ENCODE measurements at regions not wholly inside any gene's neighbourhood (a gene's known extent, or its start where the extent isn't known, plus 50 kb on each side); places are given as distances from the start of the nearest gene placed in this dataset.
"Not testable (repeated sequence)": the region's sequence is repeated elsewhere in the genome, so short reads cannot be mapped to it uniquely, and the experiment has no call there.

DNA sequence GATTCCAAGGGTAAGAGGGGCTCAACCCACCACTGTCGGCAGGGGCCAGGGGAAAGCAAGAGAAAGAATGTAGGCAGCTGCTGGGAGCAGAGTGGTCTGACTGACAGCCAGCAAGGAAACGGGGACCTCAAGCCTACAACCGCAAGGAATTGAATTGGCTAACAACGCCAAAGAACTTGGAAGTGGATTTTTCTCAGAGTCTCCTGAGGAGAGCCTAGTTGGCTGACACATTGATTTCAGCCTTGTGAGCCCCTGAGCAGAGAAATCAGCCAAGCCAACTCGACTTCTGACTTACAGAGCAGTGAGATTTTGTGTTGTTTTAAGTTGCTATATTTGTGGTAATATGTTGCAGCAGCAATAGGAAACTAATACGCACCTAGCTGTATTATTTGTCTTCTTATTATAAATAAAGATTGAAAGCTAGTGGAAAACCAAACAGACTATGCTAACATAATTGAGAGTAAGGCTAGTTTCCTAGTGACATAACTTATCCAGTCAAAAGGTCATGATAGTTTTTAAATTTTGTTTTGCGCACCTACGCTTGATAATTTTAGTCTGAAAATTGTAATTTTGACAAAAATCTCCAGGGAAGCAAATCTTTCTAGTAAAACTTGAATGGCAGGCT is 145.8 kb upstream of the HCCS start:
- no peak for DNase-seq (ENCODE audit: low read depth in 2 of 2)

GRCh38 chrX:10966057-10966456 is 145.1 kb upstream of the HCCS start:
- no peak for DNase-seq (ENCODE audit: low read depth in 2 of 2)

DNA sequence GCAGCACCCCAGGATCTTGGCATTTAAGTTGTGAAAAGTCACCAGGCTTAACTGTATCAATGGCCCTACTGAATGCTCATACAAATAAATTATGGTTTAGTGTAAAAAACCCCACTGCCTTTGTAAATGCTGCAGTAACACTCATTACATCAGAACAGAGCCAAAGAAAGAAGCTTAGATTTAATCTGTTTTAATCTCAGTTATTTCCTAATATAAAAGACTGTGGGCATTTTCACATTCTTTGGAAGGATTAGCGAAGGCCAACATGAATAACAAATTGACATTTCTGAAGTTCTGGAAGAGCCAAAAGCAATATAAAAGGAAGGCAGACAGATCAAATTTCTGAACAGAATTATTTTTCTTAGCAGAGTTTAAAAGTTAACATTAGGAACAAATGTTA is 140.0 kb upstream of the HCCS start:
- no peak for DNase-seq (ENCODE audit: low read depth in 2 of 2)

GRCh38 chrX:10971759-10972158 is 139.4 kb upstream of the HCCS start:
- DNase-seq (ENCODE audit: low read depth in 2 of 2) = no peak

GRCh38 chrX:10972706-10973105 is 138.4 kb upstream of the HCCS start:
- no peak for DNase-seq (ENCODE audit: low read depth in 2 of 2)

- no peak for DNase-seq (ENCODE audit: low read depth in 2 of 2)
These were observed 136.2 kb upstream of the HCCS start for GRCh38 chrX:10974920-10975319.

- DNase-seq (ENCODE audit: low read depth in 2 of 2) = no peak
These were observed 131.2 kb upstream of the HCCS start for GRCh38 chrX:10979956-10980355.

GRCh38 chrX:10981506-10981905 is 129.6 kb upstream of the HCCS start:
- DNase-seq (ENCODE audit: low read depth in 2 of 2) = no peak

- no peak for DNase-seq (ENCODE audit: low read depth in 2 of 2)
These were observed 127.6 kb upstream of the HCCS start for GRCh38 chrX:10983526-10983925.

- DNase-seq (ENCODE audit: low read depth in 2 of 2) = no peak
These were observed 126.9 kb upstream of the HCCS start for GRCh38 chrX:10984213-10984612.

- no peak for DNase-seq (ENCODE audit: low read depth in 2 of 2)
These were observed 124.5 kb upstream of the HCCS start for GRCh38 chrX:10986616-10987015.

GRCh38 chrX:10988653-10989052 is 122.5 kb upstream of the HCCS start:
- DNase-seq (ENCODE audit: low read depth in 2 of 2) = no peak

GRCh38 chrX:10989386-10989785 is 121.7 kb upstream of the HCCS start:
- no peak for DNase-seq (ENCODE audit: low read depth in 2 of 2)

- no peak for DNase-seq (ENCODE audit: low read depth in 2 of 2)
These were observed 120.7 kb upstream of the HCCS start for GRCh38 chrX:10990418-10990817.

DNA sequence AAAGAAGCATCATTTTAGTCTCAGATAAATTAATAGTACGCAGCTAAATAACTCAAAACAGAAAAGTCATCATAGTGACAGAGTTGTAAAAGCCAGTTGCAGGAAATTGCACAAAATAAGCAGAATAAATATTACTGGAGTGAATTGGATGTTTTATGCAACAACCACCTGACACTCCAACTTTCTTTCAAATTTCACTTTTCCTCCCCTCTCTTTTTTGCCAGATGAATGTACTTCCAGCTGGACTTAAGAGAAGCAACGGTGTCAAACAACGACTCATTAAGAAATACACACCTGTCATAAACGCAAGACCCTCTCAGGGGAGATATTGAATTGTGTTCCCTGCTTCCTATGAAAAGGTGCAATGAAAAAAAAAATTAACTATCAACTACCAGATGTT is 120.2 kb upstream of the HCCS start:
- DNase-seq (ENCODE audit: low read depth in 2 of 2) = no peak

GRCh38 chrX:10992110-10992509 is 119.0 kb upstream of the HCCS start:
- no peak for DNase-seq (ENCODE audit: low read depth in 2 of 2)

DNA sequence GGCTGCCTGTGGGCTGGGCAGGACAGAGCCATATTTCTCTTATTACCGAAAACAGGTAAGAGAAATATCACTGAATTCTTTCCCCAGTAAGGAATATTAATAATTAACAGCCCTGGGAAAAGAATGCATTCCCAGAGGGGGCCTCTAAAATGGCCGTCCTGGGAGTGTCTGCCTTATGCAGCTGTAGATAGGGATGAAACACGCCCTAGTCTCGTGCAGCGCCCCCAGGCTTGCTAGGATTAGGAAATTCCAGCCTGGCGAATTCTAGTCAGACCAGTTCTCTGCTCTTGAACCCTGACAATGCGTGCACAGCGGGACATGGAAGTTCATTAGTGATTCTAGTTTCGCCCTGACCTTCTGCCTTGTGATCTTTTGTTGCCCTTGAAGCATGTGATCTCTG is 104.1 kb upstream of the HCCS start:
- not testable (repeated sequence) for DNase-seq (ENCODE audit: low read depth in 2 of 2)

GRCh38 chrX:11010476-11010875 is 100.7 kb upstream of the HCCS start:
- DNase-seq (ENCODE audit: low read depth in 2 of 2) = no peak

DNA sequence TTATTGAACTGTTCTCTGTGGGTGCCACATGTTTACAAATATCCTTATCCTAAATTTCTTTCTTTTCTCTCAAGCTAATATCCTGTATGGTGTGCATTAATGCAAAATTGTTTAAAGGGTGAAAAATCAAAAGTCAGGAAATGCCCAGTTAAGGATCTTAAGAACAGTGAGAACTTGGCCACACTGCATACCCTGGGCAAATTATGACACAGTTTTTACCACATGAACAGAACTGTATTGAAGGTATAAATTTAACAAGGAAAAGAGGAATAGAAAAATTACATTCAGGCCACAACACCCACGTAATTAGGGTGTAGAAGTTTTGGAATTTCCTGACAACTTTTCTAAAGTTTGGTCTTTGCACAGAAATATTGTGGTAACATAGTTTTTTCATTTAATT is 94.4 kb upstream of the HCCS start:
- DNase-seq (ENCODE audit: low read depth in 2 of 2) = no peak

GRCh38 chrX:11022588-11022987 is 88.5 kb upstream of the HCCS start:
- DNase-seq (ENCODE audit: low read depth in 2 of 2) = not testable (repeated sequence)

DNA sequence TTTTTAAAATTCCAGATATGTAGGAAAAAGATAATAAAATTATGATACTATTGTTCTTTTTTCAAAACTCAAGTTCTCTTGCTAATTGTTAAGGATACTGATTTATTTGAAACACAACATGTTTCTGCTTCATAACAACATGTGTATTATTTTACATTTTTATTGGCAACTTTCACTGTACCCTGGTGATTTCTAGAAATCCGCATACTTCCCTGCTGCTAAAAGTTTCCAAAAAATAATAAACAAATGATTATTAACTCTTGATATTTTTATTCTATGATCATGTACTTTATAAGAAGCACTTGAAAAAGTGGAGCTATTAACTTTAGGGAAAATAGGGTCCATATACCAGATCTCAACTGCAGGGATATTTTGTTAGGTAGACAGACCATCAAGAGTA is 71.2 kb upstream of the HCCS start:
- DNase-seq (ENCODE audit: low read depth in 2 of 2) = no peak

- DNase-seq (ENCODE audit: low read depth in 2 of 2) = no peak
These were observed 70.7 kb upstream of the HCCS start for GRCh38 chrX:11040405-11040804.

- DNase-seq (ENCODE audit: low read depth in 2 of 2) = no peak
These were observed 70.1 kb upstream of the HCCS start for GRCh38 chrX:11040996-11041395.

DNA sequence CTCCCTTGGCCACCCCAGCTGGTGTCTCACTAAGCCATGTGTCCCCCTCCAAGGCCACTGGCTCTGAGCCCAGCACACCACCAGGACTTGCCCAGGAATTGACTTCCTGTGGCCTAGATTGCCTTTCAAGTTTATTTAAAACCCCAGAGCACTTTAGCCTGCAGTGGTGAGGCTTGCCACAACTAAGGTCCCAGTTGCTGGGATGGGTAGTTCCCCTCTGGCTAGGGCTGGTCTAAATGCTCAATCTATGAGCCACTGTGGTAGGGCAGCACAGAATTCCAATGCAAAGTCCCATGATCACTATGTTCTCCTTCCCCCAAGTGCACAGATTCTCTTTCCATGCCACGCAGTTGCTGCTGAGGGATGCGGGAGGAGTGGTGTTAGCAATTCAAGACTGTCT is 61.1 kb upstream of the HCCS start:
- DNase-seq (ENCODE audit: low read depth in 2 of 2) = no peak

- no peak for DNase-seq (ENCODE audit: low read depth in 2 of 2)
These were observed 57.8 kb upstream of the HCCS start for GRCh38 chrX:11053351-11053750.
